Activated CD4-positive, alpha-beta T cell treated with anti-CD3 and anti-CD28 coated beads, Interleukin-2, amount 10 ng/mL, durations not matched to agents 24 days and 14 days (primary cell): ENCODE measurements at regions not wholly inside any gene's neighbourhood (a gene's known extent, or its start where the extent isn't known, plus 50 kb on each side); places are given as distances from the start of the nearest gene placed in this dataset.

Source experiments
- DNase-seq: peaks from one replicate; pipeline ENCODE4 v3.0.0; 2022
- H3K27ac Mint-ChIP-seq: one replicate; pipeline ENCODE4 v1.8.0; 2022; ENCODE audit warnings: mild to moderate bottlenecking, mixed read lengths
- H3K27me3 Mint-ChIP-seq: one replicate; pipeline ENCODE4 v1.8.0; 2022; ENCODE audit warnings: mixed read lengths
- H3K36me3 Mint-ChIP-seq: one replicate; pipeline ENCODE4 v1.8.0; 2022; ENCODE audit warnings: low read depth, mild to moderate bottlenecking, mixed read lengths
- H3K4me1 Mint-ChIP-seq: one replicate; pipeline ENCODE4 v1.8.0; 2021; ENCODE audit warnings: mixed read lengths
- H3K4me3 Mint-ChIP-seq: one replicate; pipeline ENCODE4 v1.8.0; 2022; ENCODE audit warnings: mild to moderate bottlenecking, moderate library complexity, mixed read lengths
- H3K9me3 Mint-ChIP-seq: one replicate; pipeline ENCODE4 v1.8.0; 2021; ENCODE audit warnings: mixed read lengths
- intact Hi-C: fragments of 100-400 bp; cut with micrococcal nuclease; formaldehyde crosslinking; loops from one replicate; pipeline ENCODE4 v1.15.1; 2023

- Mint-ChIP-seq H3K4me1 (no peaks in the 10 kb centered on the region), H3K27me3 (no peaks in the 10 kb centered on the region), H3K4me3 (no peak overlapping the region), H3K36me3 (no peaks in the 10 kb centered on the region), H3K27ac (no peak overlapping the region), H3K9me3 (no peaks in the 10 kb centered on the region)
- DNase-seq, result no peak
- intact Hi-C loops, result no loop called here
Measured at GRCh38 chr13:103844471-103844870, 778.3 kb upstream of the SLC10A2 start.

GRCh38 chr13:103839460-103839859 lies 773.2 kb upstream of the SLC10A2 start:
- Mint-ChIP-seq H3K27me3 (no peaks in the 10 kb centered on the region), H3K4me3 (no peak overlapping the region), H3K9me3 (no peaks in the 10 kb centered on the region), H3K4me1 (no peaks in the 10 kb centered on the region), H3K27ac (no peak overlapping the region), H3K36me3 (no peaks in the 10 kb centered on the region)
- DNase-seq, result no peak
- intact Hi-C loops, result no loop called here

GRCh38 chr13:103835052-103835451 lies 768.8 kb upstream of the SLC10A2 start:
- H3K4me1 Mint-ChIP-seq, result no peaks in the 10 kb centered on the region
- H3K27me3 Mint-ChIP-seq, result no peaks in the 10 kb centered on the region
- H3K27ac Mint-ChIP-seq, result no peak overlapping the region
- no peak for DNase-seq
- no peaks in the 10 kb centered on the region for H3K36me3 Mint-ChIP-seq
- no peak overlapping the region for H3K4me3 Mint-ChIP-seq
- peaks cover 7% of the 10 kb centered on the region for H3K9me3 Mint-ChIP-seq
- intact Hi-C loops, result no loop called here

GRCh38 chr13:103833294-103833852 lies 767.2 kb upstream of the SLC10A2 start:
- Mint-ChIP-seq H3K27me3 (no peaks in the 10 kb centered on the region), H3K4me3 (no peak overlapping the region), H3K9me3 (peaks cover 7% of the 10 kb centered on the region), H3K4me1 (no peaks in the 10 kb centered on the region), H3K36me3 (no peaks in the 10 kb centered on the region), H3K27ac (no peak overlapping the region)
- no peak for DNase-seq
- intact Hi-C loops, result no loop called here

- H3K4me3 Mint-ChIP-seq, result no peak overlapping the region
- no peak overlapping the region for H3K27ac Mint-ChIP-seq
- no peaks in the 10 kb centered on the region for H3K27me3 Mint-ChIP-seq
- no peaks in the 10 kb centered on the region for H3K4me1 Mint-ChIP-seq
- peaks cover 8% of the 10 kb centered on the region for H3K9me3 Mint-ChIP-seq
- no peaks in the 10 kb centered on the region for H3K36me3 Mint-ChIP-seq
- intact Hi-C loops, result no loop called here
- DNase-seq, result no peak
Measured at GRCh38 chr13:103815619-103816018, 749.4 kb upstream of the SLC10A2 start.

GRCh38 chr13:103812971-103813370 lies 746.8 kb upstream of the SLC10A2 start:
- H3K27me3 Mint-ChIP-seq, result no peaks in the 10 kb centered on the region
- H3K4me1 Mint-ChIP-seq, result no peaks in the 10 kb centered on the region

GRCh38 chr13:103812558-103812957 lies 746.3 kb upstream of the SLC10A2 start:
- H3K4me1 Mint-ChIP-seq, result no peaks in the 10 kb centered on the region
- H3K27ac Mint-ChIP-seq, result no peak overlapping the region
- H3K4me3 Mint-ChIP-seq, result no peak overlapping the region
- no peaks in the 10 kb centered on the region for H3K36me3 Mint-ChIP-seq
- no peaks in the 10 kb centered on the region for H3K27me3 Mint-ChIP-seq
- H3K9me3 Mint-ChIP-seq, result peaks cover 7% of the 10 kb centered on the region
- no peak for DNase-seq
- intact Hi-C loops, result no loop called here

More at GRCh38 chr13:103812971-103813370, 746.8 kb upstream of the SLC10A2 start:
- Mint-ChIP-seq H3K27ac (no peak overlapping the region), H3K36me3 (no peaks in the 10 kb centered on the region), H3K9me3 (peaks cover 8% of the 10 kb centered on the region), H3K4me3 (no peak overlapping the region)
- intact Hi-C loops, result no loop called here
- no peak for DNase-seq

- H3K4me1 Mint-ChIP-seq, result no peaks in the 10 kb centered on the region
- intact Hi-C loops, result no loop called here
- no peaks in the 10 kb centered on the region for H3K36me3 Mint-ChIP-seq
- no peak overlapping the region for H3K4me3 Mint-ChIP-seq
- no peak overlapping the region for H3K27ac Mint-ChIP-seq
- H3K9me3 Mint-ChIP-seq, result peaks cover 7% of the 10 kb centered on the region
- DNase-seq, result no peak
- no peaks in the 10 kb centered on the region for H3K27me3 Mint-ChIP-seq
Measured at GRCh38 chr13:103810026-103810425, 743.8 kb upstream of the SLC10A2 start.

- intact Hi-C loops, result no loop called here
- no peaks in the 10 kb centered on the region for H3K36me3 Mint-ChIP-seq
- H3K4me1 Mint-ChIP-seq, result no peaks in the 10 kb centered on the region
- H3K27me3 Mint-ChIP-seq, result no peaks in the 10 kb centered on the region
- no peak overlapping the region for H3K4me3 Mint-ChIP-seq
- no peak for DNase-seq
- no peak overlapping the region for H3K27ac Mint-ChIP-seq
- peaks cover 4% of the 10 kb centered on the region for H3K9me3 Mint-ChIP-seq
Measured at GRCh38 chr13:103805771-103806170, 739.6 kb upstream of the SLC10A2 start.

- no peak overlapping the region for H3K4me3 Mint-ChIP-seq
- H3K9me3 Mint-ChIP-seq, result peaks cover 4% of the 10 kb centered on the region
- no peak for DNase-seq
- no peaks in the 10 kb centered on the region for H3K4me1 Mint-ChIP-seq
- no peak overlapping the region for H3K27ac Mint-ChIP-seq
- no peaks in the 10 kb centered on the region for H3K27me3 Mint-ChIP-seq
- intact Hi-C loops, result no loop called here
- no peaks in the 10 kb centered on the region for H3K36me3 Mint-ChIP-seq
Measured at GRCh38 chr13:103803349-103803748, 737.1 kb upstream of the SLC10A2 start.

GRCh38 chr13:103799028-103799427 lies 732.8 kb upstream of the SLC10A2 start:
- Mint-ChIP-seq H3K9me3 (no peaks in the 10 kb centered on the region), H3K27me3 (no peaks in the 10 kb centered on the region), H3K4me1 (no peaks in the 10 kb centered on the region), H3K4me3 (no peak overlapping the region), H3K27ac (no peak overlapping the region), H3K36me3 (no peaks in the 10 kb centered on the region)
- intact Hi-C loops, result no loop called here
- DNase-seq, result no peak

- Mint-ChIP-seq H3K9me3 (peaks cover 5% of the 10 kb centered on the region), H3K27me3 (no peaks in the 10 kb centered on the region), H3K4me1 (no peaks in the 10 kb centered on the region), H3K4me3 (no peak overlapping the region), H3K27ac (no peak overlapping the region), H3K36me3 (no peaks in the 10 kb centered on the region)
- no peak for DNase-seq
- intact Hi-C loops, result no loop called here
Measured at GRCh38 chr13:103795892-103796478, 729.8 kb upstream of the SLC10A2 start.

GRCh38 chr13:103794526-103794925 lies 728.3 kb upstream of the SLC10A2 start:
- H3K4me1 Mint-ChIP-seq, result no peaks in the 10 kb centered on the region

GRCh38 chr13:103788061-103788652 lies 721.9 kb upstream of the SLC10A2 start:
- no peak overlapping the region for H3K27ac Mint-ChIP-seq
- H3K4me3 Mint-ChIP-seq, result no peak overlapping the region
- no peak for DNase-seq
- H3K9me3 Mint-ChIP-seq, result peaks cover 5% of the 10 kb centered on the region
- H3K4me1 Mint-ChIP-seq, result no peaks in the 10 kb centered on the region
- intact Hi-C loops, result no loop called here
- no peaks in the 10 kb centered on the region for H3K36me3 Mint-ChIP-seq
- no peaks in the 10 kb centered on the region for H3K27me3 Mint-ChIP-seq

More at GRCh38 chr13:103794526-103794925, 728.3 kb upstream of the SLC10A2 start:
- intact Hi-C loops, result no loop called here
- no peaks in the 10 kb centered on the region for H3K27me3 Mint-ChIP-seq
- no peak overlapping the region for H3K27ac Mint-ChIP-seq
- no peak overlapping the region for H3K4me3 Mint-ChIP-seq
- H3K9me3 Mint-ChIP-seq, result peaks cover 5% of the 10 kb centered on the region
- DNase-seq, result no peak
- H3K36me3 Mint-ChIP-seq, result no peaks in the 10 kb centered on the region

- Mint-ChIP-seq H3K4me1 (no peaks in the 10 kb centered on the region), H3K27me3 (no peaks in the 10 kb centered on the region), H3K27ac (no peak overlapping the region), H3K4me3 (no peak overlapping the region), H3K36me3 (no peaks in the 10 kb centered on the region), H3K9me3 (no peaks in the 10 kb centered on the region)
- intact Hi-C loops, result no loop called here
- DNase-seq, result no peak
Measured at GRCh38 chr13:103772576-103772975, 706.4 kb upstream of the SLC10A2 start.
